Lower leg skin (tissue), 4 donors: ENCODE measurements at regions not wholly inside any gene's neighbourhood (a gene's known extent, or its start where the extent isn't known, plus 50 kb on each side); places are given as distances from the start of the nearest gene placed in this dataset.

ENCODE experiments used
- DNase-seq, 2 donors: peaks; one replicate each; pipeline ENCODE4 v3.0.0-alpha.2; 2019; ENCODE audit warnings: low spot score in 2 of 2
- H3K4me3 ChIP-seq: fragments of 200-600 bp; sonication (generic); 2 replicates; pipeline ENCODE4 v1.5.1; 2017; ENCODE audit warnings: mild to moderate bottlenecking, low read depth; ENCODE audit not compliant: poor library complexity, severe bottlenecking
- CTCF ChIP-seq, 3 donors: fragments of 450-650 bp; IDR thresholded peaks; one replicate each; pipeline ENCODE4 v1.5.1; 2016; ENCODE audit warnings: antibody characterized with exemption in 3 of 3, mild to moderate bottlenecking in 3 of 3, moderate library complexity in 2 of 3
- POLR2A ChIP-seq, 2 donors: fragments of 450-650 bp; IDR thresholded peaks; one replicate each; pipeline ENCODE4 v1.6.1; 2016 to 2017; ENCODE audit warnings: antibody characterized with exemption in 2 of 2, mild to moderate bottlenecking in 1 of 2, moderate library complexity in 1 of 2
- WGBS, 2 donors: methylation state at CpG; one replicate each; pipeline ENCODE4 v1.1.5; 2018; 5-methylcytosine and 5-hydroxymethylcytosine counted together
- intact Hi-C: fragments of 100-400 bp; cut with DNase I; formaldehyde crosslinking; loops from one replicate; pipeline ENCODE4 v1.15.0; 2023; ENCODE audit warnings: low total_unique reads

GRCh38 chr4:34893382-34893781 lies 1350.9 kb downstream of the ARAP2 start:
- no peak for DNase-seq
- WGBS, 2 donors, result 76 to 83% methylated on average over 3 of the region's 3 CpGs
- H3K4me3 ChIP-seq, result no peak overlapping the region
- TF ChIP-seq CTCF (IDR thresholded peaks at IDR 0.05), result no peak
- TF ChIP-seq POLR2A (IDR thresholded peaks at IDR 0.05), result no peak
- intact Hi-C loops, result no loop called here

GRCh38 chr4:34920032-34920431 lies 1324.3 kb downstream of the ARAP2 start:
- no peak for TF ChIP-seq CTCF (IDR thresholded peaks at IDR 0.05)
- no peak for TF ChIP-seq POLR2A (IDR thresholded peaks at IDR 0.05)
- DNase-seq, result no peak
- intact Hi-C loops, result no loop called here
- 93 to 94% methylated on average over 2 of the region's 2 CpGs for WGBS, 2 donors
- H3K4me3 ChIP-seq, result no peak overlapping the region

GRCh38 chr4:34921391-34921790 lies 1322.9 kb downstream of the ARAP2 start:
- 72 to 82% methylated on average over 3 of the region's 3 CpGs for WGBS, 2 donors
- DNase-seq, result no peak
- intact Hi-C loops, result no loop called here
- TF ChIP-seq POLR2A (IDR thresholded peaks at IDR 0.05) (no peak), CTCF (IDR thresholded peaks at IDR 0.05) (no peak)
- no peak overlapping the region for H3K4me3 ChIP-seq

GRCh38 chr4:34922325-34922724 lies 1322.0 kb downstream of the ARAP2 start:
- 79 to 95% methylated on average over 2 of the region's 2 CpGs for WGBS, 2 donors
- no peak for DNase-seq
- no peak for TF ChIP-seq POLR2A (IDR thresholded peaks at IDR 0.05)
- TF ChIP-seq CTCF (IDR thresholded peaks at IDR 0.05), result no peak
- intact Hi-C loops, result no loop called here
- H3K4me3 ChIP-seq, result no peak overlapping the region

GRCh38 chr4:34932591-34932990 lies 1311.7 kb downstream of the ARAP2 start:
- intact Hi-C loops, result no loop called here
- 46 to 51% methylated on average over 5 of the region's 5 CpGs for WGBS, 2 donors

More at GRCh38 chr4:34932591-34932990, 1311.7 kb downstream of the ARAP2 start:
- TF ChIP-seq POLR2A (IDR thresholded peaks at IDR 0.05) (no peak), CTCF (IDR thresholded peaks at IDR 0.05) (no peak)
- DNase-seq, result no peak
- H3K4me3 ChIP-seq, result no peak overlapping the region
